LoVo (cell line): ENCODE measurements at regions not wholly inside any gene's neighbourhood (a gene's known extent, or its start where the extent isn't known, plus 50 kb on each side); places are given as distances from the start of the nearest gene placed in this dataset.
"Not testable (repeated sequence)": the region's sequence is repeated elsewhere in the genome, so short reads cannot be mapped to it uniquely, and the experiment has no call there.

Source experiments
- DNase-seq: peaks from one replicate; pipeline ENCODE4 v3.0.0-alpha.2; 2016; ENCODE audit warnings: low spot score

- no peak for DNase-seq
Observed at GRCh38 chr1:218494449-218494852, 149.3 kb downstream of the TGFB2 start.

GRCh38 chr1:218495931-218496330 is 150.8 kb downstream of the TGFB2 start:
- DNase-seq: no peak

GRCh38 chr1:218496561-218496960 is 151.4 kb downstream of the TGFB2 start:
- DNase-seq: peak; percentile 84

- no peak for DNase-seq
Observed at GRCh38 chr1:218498056-218498938, 153.2 kb downstream of the TGFB2 start.

GRCh38 chr1:218499011-218499691 is 154.0 kb downstream of the TGFB2 start:
- peak; percentile 36 for DNase-seq

GRCh38 chr1:218499911-218500310 is 154.8 kb downstream of the TGFB2 start:
- no peak for DNase-seq

- DNase-seq: no peak
Observed at GRCh38 chr1:218501161-218501560, 156.0 kb downstream of the TGFB2 start.

GRCh38 chr1:218502383-218502782 is 157.2 kb downstream of the TGFB2 start:
- DNase-seq: no peak

- DNase-seq: no peak
Observed at GRCh38 chr1:218503102-218503501, 158.0 kb downstream of the TGFB2 start.

GRCh38 chr1:218507355-218508002 is 162.3 kb downstream of the TGFB2 start:
- no peak for DNase-seq

GRCh38 chr1:218510153-218510772 is 165.1 kb downstream of the TGFB2 start:
- no peak for DNase-seq

- no peak for DNase-seq
Observed at GRCh38 chr1:218513328-218513727, 168.2 kb downstream of the TGFB2 start.

- no peak for DNase-seq
Observed at GRCh38 chr1:218514689-218515088, 169.6 kb downstream of the TGFB2 start.

GRCh38 chr1:218516526-218516925 is 171.4 kb downstream of the TGFB2 start:
- DNase-seq: no peak

- DNase-seq: no peak
Observed at GRCh38 chr1:218517459-218517858, 172.3 kb downstream of the TGFB2 start.

- DNase-seq: no peak
Observed at GRCh38 chr1:218518216-218518740, 173.1 kb downstream of the TGFB2 start.

GRCh38 chr1:218520646-218521045 is 175.5 kb downstream of the TGFB2 start:
- DNase-seq: not testable (repeated sequence)

- DNase-seq: peak; percentile 17
Observed at GRCh38 chr1:218521414-218522169, 176.5 kb downstream of the TGFB2 start.

- no peak for DNase-seq
Observed at GRCh38 chr1:218524526-218524925, 179.4 kb downstream of the TGFB2 start.

GRCh38 chr1:218525031-218525430 is 179.9 kb downstream of the TGFB2 start:
- DNase-seq: no peak

- no peak for DNase-seq
Observed at GRCh38 chr1:218525451-218526197, 180.5 kb downstream of the TGFB2 start.
